ENCODE measurements at regions not wholly inside any gene's neighbourhood (a gene's known extent, or its start where the extent isn't known, plus 50 kb on each side); places are given as distances from the start of the nearest gene placed in this dataset.

DNA sequence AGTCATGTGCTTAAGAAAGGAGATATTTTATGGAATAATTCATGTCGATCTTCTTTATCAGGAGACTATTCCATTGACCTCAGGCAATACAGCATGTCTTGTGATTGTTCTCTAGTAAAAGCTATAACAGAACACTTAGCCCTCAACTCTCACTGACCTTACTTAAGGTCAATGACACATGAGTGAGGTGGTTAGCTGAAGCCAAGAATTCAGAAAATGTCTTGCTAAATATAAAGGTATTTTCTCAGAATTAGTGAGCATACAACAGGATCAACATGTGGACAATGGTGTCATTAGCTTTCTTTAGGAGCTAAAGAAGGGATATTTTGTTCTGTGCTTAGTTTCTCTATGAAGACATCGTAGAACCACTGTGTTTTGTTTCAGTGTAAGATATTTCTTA is 1730.4 kb upstream of the SLC10A2 start:
- no peak overlapping the region for H3K27ac Mint-ChIP-seq
- no peak overlapping the region for H3K4me3 Mint-ChIP-seq
- H3K4me1 Mint-ChIP-seq, result no peaks in the 10 kb centered on the region
- no peaks in the 10 kb centered on the region for H3K9me3 Mint-ChIP-seq
- H3K27me3 Mint-ChIP-seq, result no peaks in the 10 kb centered on the region
- ATAC-seq, result no peak
- H3K36me3 Mint-ChIP-seq, result no peaks in the 10 kb centered on the region

DNA sequence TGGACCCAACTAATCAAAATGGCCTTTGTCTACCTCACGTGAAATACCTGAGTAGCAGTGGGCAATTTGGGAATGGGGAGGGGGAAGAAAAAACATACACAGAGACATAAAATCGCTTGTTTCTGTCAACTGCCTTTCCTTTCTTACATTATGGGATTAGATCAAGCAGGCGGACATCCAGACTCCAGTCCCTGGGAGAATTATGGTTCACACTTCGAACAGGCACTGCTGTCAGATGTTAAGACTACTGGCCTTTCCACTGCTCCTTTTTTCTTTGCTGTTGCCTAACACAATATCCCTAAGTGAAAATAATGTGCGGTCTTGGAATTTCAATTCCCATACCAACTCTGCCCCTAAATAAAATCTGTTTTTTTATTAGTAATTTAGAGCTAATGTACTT is 1719.7 kb upstream of the SLC10A2 start:
- no peak for ATAC-seq
- no peaks in the 10 kb centered on the region for H3K4me1 Mint-ChIP-seq
- H3K9me3 Mint-ChIP-seq, result peaks cover 12% of the 10 kb centered on the region
- no peak overlapping the region for H3K27ac Mint-ChIP-seq
- peaks cover under 1% of the 10 kb centered on the region for H3K27me3 Mint-ChIP-seq
- H3K36me3 Mint-ChIP-seq, result no peaks in the 10 kb centered on the region
- no peak overlapping the region for H3K4me3 Mint-ChIP-seq

DNA sequence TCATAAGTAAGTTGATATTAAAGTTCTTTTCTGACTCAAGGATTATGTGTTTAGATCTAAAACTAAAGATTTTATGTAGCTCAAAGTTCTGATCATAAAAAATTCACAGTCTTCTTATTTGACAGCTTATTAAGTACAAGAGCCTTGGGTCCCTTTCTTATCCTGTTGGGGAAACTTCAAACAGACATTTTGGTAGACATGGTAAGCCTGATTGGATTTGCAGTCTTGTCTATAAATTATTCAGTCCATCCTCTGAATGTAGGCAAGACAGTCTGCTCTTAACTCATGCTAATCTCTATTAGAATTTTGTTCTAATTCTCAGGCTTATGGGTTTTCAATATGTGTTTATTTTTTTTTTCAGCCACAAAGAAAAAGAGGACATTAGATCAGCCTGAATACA is 1718.7 kb upstream of the SLC10A2 start:
- H3K27me3 Mint-ChIP-seq, result peaks cover 7% of the 10 kb centered on the region
- H3K9me3 Mint-ChIP-seq, result peaks cover 17% of the 10 kb centered on the region
- H3K4me3 Mint-ChIP-seq, result no peak overlapping the region
- no peaks in the 10 kb centered on the region for H3K4me1 Mint-ChIP-seq
- H3K27ac Mint-ChIP-seq, result no peak overlapping the region
- H3K36me3 Mint-ChIP-seq, result no peaks in the 10 kb centered on the region
- ATAC-seq, result no peak

DNA sequence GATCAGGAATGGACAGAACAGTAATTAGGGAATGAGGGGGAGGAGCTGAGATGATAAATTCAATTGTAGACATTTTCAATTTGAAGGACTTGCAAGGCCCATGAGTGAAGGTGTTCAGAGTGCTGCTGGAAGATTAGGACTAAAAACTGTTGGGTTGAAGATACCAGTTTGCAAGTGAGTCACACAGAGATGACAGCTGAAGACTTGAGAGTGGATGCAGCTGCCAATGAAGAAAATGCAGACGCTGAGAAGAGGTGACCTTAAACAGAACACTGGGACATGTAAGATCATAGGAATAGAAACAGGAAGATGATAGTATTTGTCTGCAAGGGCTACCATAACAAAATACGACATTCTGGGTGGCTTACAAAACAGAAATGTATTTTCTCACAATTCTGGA is 1716.5 kb upstream of the SLC10A2 start:
- ATAC-seq, result no peak
- no peaks in the 10 kb centered on the region for H3K36me3 Mint-ChIP-seq
- peaks cover 7% of the 10 kb centered on the region for H3K27me3 Mint-ChIP-seq
- H3K4me3 Mint-ChIP-seq, result no peak overlapping the region
- H3K4me1 Mint-ChIP-seq, result no peaks in the 10 kb centered on the region
- H3K9me3 Mint-ChIP-seq, result peaks cover 17% of the 10 kb centered on the region
- no peak overlapping the region for H3K27ac Mint-ChIP-seq

DNA sequence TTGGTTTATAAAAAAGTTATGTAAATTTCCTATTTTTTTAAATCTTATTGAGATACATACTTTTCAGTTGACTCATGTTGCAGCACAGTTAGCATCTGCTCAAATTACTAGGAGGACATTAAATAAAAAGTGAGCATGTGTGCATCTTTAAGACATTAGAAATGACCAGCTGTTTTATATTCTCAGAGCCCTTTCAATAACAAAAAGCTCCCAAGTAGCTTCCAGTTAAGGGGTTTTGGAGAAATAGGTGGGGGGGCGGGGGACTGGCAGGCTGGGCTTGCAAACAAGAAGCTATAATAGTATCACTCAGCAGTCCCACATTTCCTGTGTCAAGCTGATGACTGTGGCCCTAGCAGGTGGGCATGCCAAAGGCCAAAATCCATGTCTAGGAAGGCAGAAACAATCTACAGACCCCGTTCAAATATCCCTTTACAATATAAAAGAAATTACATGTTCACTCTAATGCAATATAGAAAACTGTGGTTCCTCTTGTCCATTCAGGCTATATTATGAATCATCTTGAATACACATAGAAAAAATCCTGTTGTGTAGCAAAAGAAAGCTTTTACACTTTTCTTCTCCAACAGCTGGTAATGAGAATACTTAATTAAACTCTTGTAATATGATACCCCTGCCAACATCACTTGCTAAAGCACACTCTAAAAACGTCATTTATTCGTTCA is 1713.2 kb upstream of the SLC10A2 start:
- H3K27me3 Mint-ChIP-seq, result peaks cover 7% of the 10 kb centered on the region
- no peaks in the 10 kb centered on the region for H3K36me3 Mint-ChIP-seq
- no peaks in the 10 kb centered on the region for H3K4me1 Mint-ChIP-seq
- no peak overlapping the region for H3K4me3 Mint-ChIP-seq
- no peak for ATAC-seq
- no peak overlapping the region for H3K27ac Mint-ChIP-seq
- peaks cover 17% of the 10 kb centered on the region for H3K9me3 Mint-ChIP-seq

DNA sequence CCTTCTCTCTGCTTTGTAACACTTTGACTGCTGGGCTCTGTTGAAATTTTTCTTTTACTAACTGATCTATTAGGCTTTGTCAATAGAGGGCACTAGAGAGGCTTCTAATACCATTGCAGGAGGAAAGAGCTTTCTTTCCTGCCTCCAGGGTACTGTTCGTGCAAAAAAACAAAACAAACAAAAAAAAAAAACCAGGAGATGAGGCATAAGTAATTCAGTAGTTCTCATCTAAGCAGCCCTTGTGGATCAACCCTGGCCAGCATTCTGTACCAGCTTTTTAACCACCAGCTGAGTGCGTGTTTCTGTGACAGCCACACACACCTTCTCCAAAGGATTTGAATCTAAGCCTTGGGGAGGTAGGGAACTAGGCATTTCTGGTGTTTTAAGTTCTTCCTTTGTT is 1707.6 kb upstream of the SLC10A2 start:
- Mint-ChIP-seq H3K27ac (no peak overlapping the region), H3K9me3 (no peaks in the 10 kb centered on the region), H3K4me1 (no peaks in the 10 kb centered on the region), H3K4me3 (no peak overlapping the region), H3K27me3 (no peaks in the 10 kb centered on the region), H3K36me3 (no peaks in the 10 kb centered on the region)
- ATAC-seq, result no peak

DNA sequence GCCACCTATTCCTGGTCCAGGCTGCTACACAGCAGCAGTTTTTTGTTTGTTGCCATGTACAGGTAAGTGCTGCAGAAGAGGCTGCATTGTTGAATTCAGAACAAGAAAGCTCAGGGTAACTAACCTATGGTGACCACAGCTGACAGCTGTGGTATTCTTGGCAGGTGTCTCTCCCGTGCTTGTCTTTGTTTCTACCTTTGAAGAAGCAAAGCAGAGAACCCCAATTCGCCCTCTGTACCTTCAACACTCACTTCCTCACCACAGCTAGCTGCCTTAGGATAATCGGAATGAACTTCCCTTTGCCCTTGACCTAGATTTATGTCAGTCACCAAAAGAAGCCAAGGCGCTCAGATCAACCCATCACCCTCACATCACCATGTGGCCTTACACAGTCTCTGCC is 1703.3 kb upstream of the SLC10A2 start:
- H3K27ac Mint-ChIP-seq, result no peak overlapping the region
- no peaks in the 10 kb centered on the region for H3K9me3 Mint-ChIP-seq
- no peak overlapping the region for H3K4me3 Mint-ChIP-seq
- no peaks in the 10 kb centered on the region for H3K4me1 Mint-ChIP-seq
- H3K27me3 Mint-ChIP-seq, result no peaks in the 10 kb centered on the region
- no peaks in the 10 kb centered on the region for H3K36me3 Mint-ChIP-seq
- no peak for ATAC-seq

DNA sequence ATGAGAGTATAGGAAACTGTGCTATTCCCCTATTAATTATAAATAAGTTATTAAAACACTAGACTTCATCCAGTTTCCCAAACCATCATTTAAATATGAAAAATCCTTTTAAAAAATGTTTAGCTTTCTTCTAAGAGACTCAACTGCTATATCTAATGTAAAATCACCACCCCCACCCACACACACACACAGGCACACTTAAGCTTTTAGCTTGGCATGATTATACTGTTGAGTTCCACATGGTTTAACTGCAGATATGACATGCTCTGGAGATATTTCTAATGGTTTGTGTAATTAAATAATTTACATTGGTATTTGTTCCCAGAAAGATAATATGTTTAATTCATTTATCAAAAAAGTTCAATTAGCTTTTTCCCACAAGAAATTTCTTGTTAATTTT is 1700.1 kb upstream of the SLC10A2 start:
- Mint-ChIP-seq H3K36me3 (no peaks in the 10 kb centered on the region), H3K27ac (no peak overlapping the region), H3K4me1 (no peaks in the 10 kb centered on the region), H3K27me3 (no peaks in the 10 kb centered on the region), H3K9me3 (no peaks in the 10 kb centered on the region), H3K4me3 (no peak overlapping the region)
- ATAC-seq, result no peak

DNA sequence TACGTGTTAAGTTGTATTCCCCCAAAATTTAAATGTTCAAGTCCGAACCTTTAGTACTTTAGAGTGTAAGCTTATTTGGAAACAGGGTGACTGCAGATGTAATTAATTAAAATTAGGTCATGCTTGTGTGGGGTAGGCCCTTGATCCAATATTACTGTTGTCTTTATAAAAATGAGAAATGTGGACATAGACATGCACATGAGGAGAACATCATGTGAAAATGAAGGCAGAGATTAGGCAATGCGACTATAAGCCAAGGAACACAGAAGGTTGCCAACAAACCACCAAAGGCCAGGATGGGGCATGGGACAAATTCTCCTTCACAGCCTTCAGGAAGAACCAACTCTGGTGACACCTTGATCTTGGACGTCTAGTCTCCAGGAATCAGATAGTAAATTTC is 1698.4 kb upstream of the SLC10A2 start:
- H3K9me3 Mint-ChIP-seq, result no peaks in the 10 kb centered on the region
- H3K36me3 Mint-ChIP-seq, result no peaks in the 10 kb centered on the region
- no peak for ATAC-seq
- H3K4me3 Mint-ChIP-seq, result no peak overlapping the region
- H3K27me3 Mint-ChIP-seq, result no peaks in the 10 kb centered on the region
- no peaks in the 10 kb centered on the region for H3K4me1 Mint-ChIP-seq
- no peak overlapping the region for H3K27ac Mint-ChIP-seq

DNA sequence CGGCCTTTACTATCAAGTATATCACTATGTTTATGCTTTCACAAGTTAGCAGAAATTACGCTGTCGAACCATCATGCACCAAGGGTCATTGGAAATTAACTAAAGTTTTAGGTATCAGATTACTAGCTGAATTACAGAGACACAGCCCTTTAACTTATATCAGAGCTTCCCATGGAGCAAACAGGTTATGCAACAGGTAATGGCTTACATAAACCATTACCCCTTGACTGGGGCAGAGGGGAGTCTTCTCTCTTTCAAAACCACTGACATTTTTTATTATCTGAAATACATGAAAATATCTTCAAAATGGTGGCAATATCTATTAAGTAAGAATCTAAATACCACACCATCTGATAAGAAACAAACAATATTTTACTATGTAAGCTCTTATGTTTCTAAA is 1692.9 kb upstream of the SLC10A2 start:
- ATAC-seq, result no peak
- no peak overlapping the region for H3K27ac Mint-ChIP-seq
- H3K36me3 Mint-ChIP-seq, result no peaks in the 10 kb centered on the region
- H3K9me3 Mint-ChIP-seq, result no peaks in the 10 kb centered on the region
- H3K4me3 Mint-ChIP-seq, result no peak overlapping the region
- no peaks in the 10 kb centered on the region for H3K27me3 Mint-ChIP-seq
- no peaks in the 10 kb centered on the region for H3K4me1 Mint-ChIP-seq

DNA sequence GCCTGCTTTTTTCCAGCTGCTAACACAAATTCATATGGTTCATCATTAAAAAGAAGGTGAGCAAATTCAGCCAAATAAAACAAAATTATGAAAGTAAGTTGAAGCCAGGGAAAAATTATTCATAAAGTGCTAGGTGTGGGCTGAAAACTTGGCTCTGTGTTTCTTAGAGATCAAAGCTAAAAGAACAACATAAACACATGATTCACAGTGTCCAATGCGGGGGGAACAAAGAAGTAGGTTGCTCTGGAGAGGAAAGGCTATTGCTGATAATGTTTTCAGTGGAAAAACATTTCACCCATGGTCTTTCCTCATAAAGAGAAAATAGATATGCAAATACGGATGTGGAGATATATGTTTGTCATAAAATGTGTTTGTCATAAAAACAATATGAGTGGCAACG is 1691.5 kb upstream of the SLC10A2 start:
- H3K4me3 Mint-ChIP-seq, result no peak overlapping the region
- ATAC-seq, result no peak
- H3K9me3 Mint-ChIP-seq, result no peaks in the 10 kb centered on the region
- H3K27me3 Mint-ChIP-seq, result no peaks in the 10 kb centered on the region
- H3K27ac Mint-ChIP-seq, result no peak overlapping the region
- no peaks in the 10 kb centered on the region for H3K4me1 Mint-ChIP-seq
- H3K36me3 Mint-ChIP-seq, result no peaks in the 10 kb centered on the region

DNA sequence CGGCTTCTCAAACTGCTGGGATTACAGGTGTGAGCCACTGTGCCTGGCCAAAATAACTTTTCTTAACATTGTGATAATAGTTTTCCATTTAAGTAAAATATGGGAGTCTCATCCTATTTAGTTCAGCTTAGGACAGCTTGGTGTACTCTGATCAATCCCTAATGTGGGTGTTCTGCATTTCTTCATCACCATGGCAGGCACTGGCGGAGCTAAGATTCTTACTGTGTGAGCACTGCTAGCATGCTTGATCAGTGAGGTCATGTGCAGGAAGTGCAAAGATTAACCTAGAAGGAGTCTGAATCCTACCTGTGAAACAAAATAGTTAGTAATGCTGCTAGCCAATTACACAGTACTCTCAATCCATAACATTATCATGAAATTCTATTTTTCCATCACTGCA is 1684.2 kb upstream of the SLC10A2 start:
- no peak overlapping the region for H3K4me3 Mint-ChIP-seq
- no peaks in the 10 kb centered on the region for H3K36me3 Mint-ChIP-seq

DNA sequence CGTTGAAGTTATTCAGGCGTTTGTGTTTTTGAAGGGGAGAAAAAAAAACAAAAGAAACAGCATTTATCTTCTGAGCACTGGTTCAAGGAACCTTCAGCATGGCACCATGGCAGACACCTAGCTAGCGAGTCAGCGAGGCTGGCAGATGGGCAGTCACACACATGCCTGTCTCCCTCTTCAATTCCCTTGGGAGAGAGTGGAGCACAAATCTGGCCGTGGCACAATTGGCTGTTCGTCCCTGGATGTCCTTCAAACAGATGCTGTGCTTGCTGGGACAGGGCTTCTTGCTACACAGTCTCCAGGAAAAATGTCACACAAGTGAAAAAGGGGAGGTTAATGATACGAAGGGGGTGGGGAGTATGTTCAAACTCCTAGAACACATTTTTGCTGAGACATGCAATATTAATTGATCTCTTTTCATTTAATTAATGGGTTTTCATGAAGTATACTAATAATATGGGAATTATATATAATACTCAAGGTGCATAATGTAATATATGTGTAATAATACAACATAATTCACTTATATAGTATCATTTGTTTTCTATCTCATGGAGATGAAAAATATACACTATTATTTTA is 1674.5 kb upstream of the SLC10A2 start:
- no peak overlapping the region for H3K4me3 Mint-ChIP-seq
- H3K27ac Mint-ChIP-seq, result no peak overlapping the region
- H3K4me1 Mint-ChIP-seq, result no peaks in the 10 kb centered on the region
- H3K36me3 Mint-ChIP-seq, result no peaks in the 10 kb centered on the region
- no peak for ATAC-seq
- H3K27me3 Mint-ChIP-seq, result no peaks in the 10 kb centered on the region
- H3K9me3 Mint-ChIP-seq, result no peaks in the 10 kb centered on the region

More for the DNA sequence above, 1684.2 kb upstream of the SLC10A2 start:
- no peaks in the 10 kb centered on the region for H3K9me3 Mint-ChIP-seq
- H3K4me1 Mint-ChIP-seq, result no peaks in the 10 kb centered on the region
- no peak for ATAC-seq
- H3K27ac Mint-ChIP-seq, result no peak overlapping the region
- H3K27me3 Mint-ChIP-seq, result no peaks in the 10 kb centered on the region

DNA sequence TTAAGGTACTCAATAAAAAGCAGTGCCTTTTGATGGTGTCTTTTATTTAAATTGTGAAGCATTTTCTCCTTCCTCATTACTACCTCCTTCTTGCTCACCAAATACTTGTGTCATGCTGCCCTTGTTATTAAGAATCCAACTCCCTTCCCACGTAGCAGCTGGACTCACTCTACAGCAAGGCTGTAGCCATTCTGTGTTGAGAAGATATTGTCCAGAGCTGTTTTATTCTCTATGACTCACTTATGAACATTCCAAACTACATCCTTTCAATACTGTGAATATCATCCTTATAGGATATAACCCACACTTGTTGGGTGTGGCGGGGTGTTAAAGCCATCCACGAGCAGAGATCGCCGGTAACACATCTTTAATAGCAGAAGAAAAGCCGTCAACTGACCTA is 1671.5 kb upstream of the SLC10A2 start:
- Mint-ChIP-seq H3K4me1 (no peaks in the 10 kb centered on the region), H3K27me3 (no peaks in the 10 kb centered on the region), H3K36me3 (no peaks in the 10 kb centered on the region), H3K9me3 (peaks cover 2% of the 10 kb centered on the region), H3K27ac (no peak overlapping the region), H3K4me3 (no peak overlapping the region)
- no peak for ATAC-seq

DNA sequence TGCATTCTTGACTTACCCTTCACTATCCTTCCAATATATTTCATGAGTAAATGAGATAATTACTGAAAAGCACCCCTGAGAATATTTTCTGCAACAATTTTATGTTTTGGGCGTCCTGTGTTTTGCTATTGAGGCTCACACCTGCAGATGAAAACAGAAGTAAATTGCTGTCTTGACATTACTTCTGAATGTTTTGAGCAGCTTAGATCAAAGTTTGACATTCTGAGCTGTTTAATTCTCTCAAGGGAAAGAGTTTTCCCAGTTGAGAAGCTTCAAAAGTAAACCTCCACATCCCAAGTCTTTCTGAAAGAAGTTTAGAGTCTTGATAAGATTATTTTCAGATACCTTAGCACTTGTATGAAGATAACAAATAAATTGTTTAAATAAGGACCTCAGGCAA is 1667.2 kb upstream of the SLC10A2 start:
- Mint-ChIP-seq H3K27me3 (no peaks in the 10 kb centered on the region), H3K4me3 (no peak overlapping the region), H3K9me3 (peaks cover 2% of the 10 kb centered on the region), H3K27ac (no peak overlapping the region), H3K4me1 (no peaks in the 10 kb centered on the region), H3K36me3 (no peaks in the 10 kb centered on the region)
- no peak for ATAC-seq

DNA sequence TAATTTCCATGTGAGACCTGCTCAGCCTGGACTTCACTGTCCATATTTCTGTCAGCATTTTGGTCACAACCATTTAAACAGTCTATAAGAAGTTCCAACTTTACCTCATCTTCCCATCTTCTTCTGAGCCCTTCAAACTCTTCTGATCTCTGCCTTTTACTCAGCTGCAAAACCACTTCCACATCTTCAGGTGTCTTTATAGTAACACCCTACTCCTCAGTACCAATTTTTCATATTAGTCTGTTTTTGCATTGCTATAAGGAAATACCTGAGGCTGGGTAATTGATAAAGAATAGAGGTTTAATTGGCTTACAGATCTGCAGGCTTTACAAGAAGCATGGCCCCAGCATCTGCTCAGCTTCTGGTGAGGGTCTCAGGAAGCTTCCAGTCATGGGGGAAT is 1648.9 kb upstream of the SLC10A2 start:
- H3K4me1 Mint-ChIP-seq, result no peaks in the 10 kb centered on the region
- no peak for ATAC-seq
- H3K27ac Mint-ChIP-seq, result no peak overlapping the region
- no peaks in the 10 kb centered on the region for H3K9me3 Mint-ChIP-seq
- no peaks in the 10 kb centered on the region for H3K27me3 Mint-ChIP-seq
- H3K4me3 Mint-ChIP-seq, result no peak overlapping the region
- no peaks in the 10 kb centered on the region for H3K36me3 Mint-ChIP-seq
